Neural progenitor cell (in vitro differentiated cells): ENCODE measurements at regions not wholly inside any gene's neighbourhood (a gene's known extent, or its start where the extent isn't known, plus 50 kb on each side); places are given as distances from the start of the nearest gene placed in this dataset.

Source experiments
- DNase-seq: peaks from one replicate; pipeline ENCODE4 v3.0.0-alpha.2; 2016; ENCODE audit warnings: low spot score
- H2AFZ ChIP-seq: fragments of 200-600 bp; sonication (generic); replicated peaks from 2 replicates; pipeline ENCODE4 v1.6.1; 2016; ENCODE audit warnings: antibody characterized with exemption
- H3F3A ChIP-seq: fragments of 200-600 bp; sonication (generic); 2 replicates; pipeline ENCODE4 v1.6.1; 2016; ENCODE audit warnings: antibody characterized with exemption, low read depth
- H3K27ac ChIP-seq: fragments of 200-600 bp; sonication (generic); 2 replicates; pipeline ENCODE4 v1.5.1; 2016; ENCODE audit warnings: mild to moderate bottlenecking
- H3K27me3 ChIP-seq: fragments of 200-600 bp; sonication (generic); 2 replicates; pipeline ENCODE4 v1.6.1; 2016; ENCODE audit warnings: mild to moderate bottlenecking, moderate library complexity
- H3K36me3 ChIP-seq: fragments of 200-600 bp; sonication (generic); 2 replicates; pipeline ENCODE4 v1.5.1; 2016
- H3K4me1 ChIP-seq: fragments of 200-600 bp; sonication (generic); 2 replicates; pipeline ENCODE4 v1.6.1; 2016; ENCODE audit warnings: mixed run types
- H3K4me2 ChIP-seq: fragments of 200-600 bp; sonication (generic); 2 replicates; pipeline ENCODE4 v1.6.1; 2016
- H3K4me3 ChIP-seq: fragments of 200-600 bp; sonication (generic); 2 replicates; pipeline ENCODE4 v1.5.1; 2016
- H3K79me2 ChIP-seq: fragments of 200-600 bp; sonication (generic); 2 replicates; pipeline ENCODE4 v1.6.1; 2016; ENCODE audit warnings: low read depth
- H3K9ac ChIP-seq: fragments of 200-600 bp; sonication (generic); 2 replicates; pipeline ENCODE4 v1.6.1; 2016
- H3K9me3 ChIP-seq: fragments of 200-600 bp; sonication (generic); 2 replicates; pipeline ENCODE4 v1.5.1; 2016; ENCODE audit warnings: low read depth
- H4K20me1 ChIP-seq: fragments of 200-600 bp; sonication (generic); 2 replicates; pipeline ENCODE4 v1.6.1; 2016; ENCODE audit warnings: low read depth
- H3K27ac Mint-ChIP-seq: 3 replicates; pipeline ENCODE4 v1.8.0; 2021; ENCODE audit warnings: mixed read lengths
- H3K27me3 Mint-ChIP-seq: 2 replicates; pipeline ENCODE4 v1.8.0; 2022; ENCODE audit warnings: low read depth, mild to moderate bottlenecking, inconsistent platforms, moderate library complexity, mixed read lengths; ENCODE audit not compliant: insufficient read depth
- H3K36me3 Mint-ChIP-seq: 3 replicates; pipeline ENCODE4 v1.8.0; 2021; ENCODE audit warnings: mixed read lengths
- H3K4me1 Mint-ChIP-seq: 3 replicates; pipeline ENCODE4 v1.8.0; 2021; ENCODE audit warnings: mixed read lengths
- H3K4me3 Mint-ChIP-seq: 3 replicates; pipeline ENCODE4 v1.8.0; 2021; ENCODE audit warnings: mild to moderate bottlenecking, moderate library complexity, mixed read lengths
- H3K9me3 Mint-ChIP-seq: 3 replicates; pipeline ENCODE4 v1.8.0; 2020; ENCODE audit warnings: mixed read lengths
- EZH2 ChIP-seq: fragments of 200-600 bp; sonication (generic); IDR thresholded peaks from 2 replicates; pipeline ENCODE4 v1.6.1; 2017; ENCODE audit warnings: antibody characterized with exemption, mild to moderate bottlenecking, moderate library complexity
- EZH2phosphoT487 ChIP-seq: fragments of 200-600 bp; sonication (generic); IDR thresholded peaks from 2 replicates; pipeline ENCODE4 v1.6.1; 2017; ENCODE audit warnings: antibody characterized with exemption
- TF ChIP-seq, protein P1 (sequence below): fragments of 200-600 bp; sonication (generic); IDR thresholded peaks from 2 replicates; pipeline ENCODE4 v1.5.1; 2017; ENCODE audit warnings: antibody characterized with exemption, mild to moderate bottlenecking

DNA sequence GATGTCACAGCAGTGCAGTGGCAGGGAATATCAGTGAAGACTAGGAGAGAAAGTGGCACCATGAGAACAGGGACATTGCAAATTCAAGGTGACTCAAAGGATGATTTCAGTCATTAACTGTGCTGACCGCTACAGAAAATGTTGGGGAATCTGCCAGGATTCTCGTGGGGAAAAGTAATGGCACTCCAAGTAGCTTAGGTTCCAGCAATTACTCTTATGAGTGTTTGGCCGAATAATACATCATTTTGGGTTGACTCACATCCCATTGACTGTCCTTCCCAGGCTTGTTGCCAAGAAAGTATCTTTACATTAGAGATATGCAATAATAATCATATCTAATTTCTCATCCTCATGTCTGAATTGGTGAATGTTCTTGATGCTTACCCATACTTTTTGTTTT, 1411.1 kb upstream of the PCDH7 start:
- H3K27ac ChIP-seq, result no peak overlapping the region
- H3K4me1 ChIP-seq, result no peaks in the 10 kb centered on the region
- no peak overlapping the region for H3K9ac ChIP-seq
- H3F3A ChIP-seq, result no peaks in the 10 kb centered on the region
- H3K36me3 Mint-ChIP-seq, result no peaks in the 10 kb centered on the region
- no peak overlapping the region for H3K4me2 ChIP-seq
- no peak overlapping the region for H3K27ac Mint-ChIP-seq
- no peaks in the 10 kb centered on the region for H3K27me3 Mint-ChIP-seq
- no peaks in the 10 kb centered on the region for H3K79me2 ChIP-seq
- no peak overlapping the region for H3K4me3 ChIP-seq
- TF ChIP-seq EZH2 (no peak), EZH2phosphoT487 (no peak)
- TF ChIP-seq, protein P1, sequence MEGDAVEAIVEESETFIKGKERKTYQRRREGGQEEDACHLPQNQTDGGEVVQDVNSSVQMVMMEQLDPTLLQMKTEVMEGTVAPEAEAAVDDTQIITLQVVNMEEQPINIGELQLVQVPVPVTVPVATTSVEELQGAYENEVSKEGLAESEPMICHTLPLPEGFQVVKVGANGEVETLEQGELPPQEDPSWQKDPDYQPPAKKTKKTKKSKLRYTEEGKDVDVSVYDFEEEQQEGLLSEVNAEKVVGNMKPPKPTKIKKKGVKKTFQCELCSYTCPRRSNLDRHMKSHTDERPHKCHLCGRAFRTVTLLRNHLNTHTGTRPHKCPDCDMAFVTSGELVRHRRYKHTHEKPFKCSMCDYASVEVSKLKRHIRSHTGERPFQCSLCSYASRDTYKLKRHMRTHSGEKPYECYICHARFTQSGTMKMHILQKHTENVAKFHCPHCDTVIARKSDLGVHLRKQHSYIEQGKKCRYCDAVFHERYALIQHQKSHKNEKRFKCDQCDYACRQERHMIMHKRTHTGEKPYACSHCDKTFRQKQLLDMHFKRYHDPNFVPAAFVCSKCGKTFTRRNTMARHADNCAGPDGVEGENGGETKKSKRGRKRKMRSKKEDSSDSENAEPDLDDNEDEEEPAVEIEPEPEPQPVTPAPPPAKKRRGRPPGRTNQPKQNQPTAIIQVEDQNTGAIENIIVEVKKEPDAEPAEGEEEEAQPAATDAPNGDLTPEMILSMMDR, result no peak
- no peak overlapping the region for H3K4me3 Mint-ChIP-seq
- no peaks in the 10 kb centered on the region for H3K36me3 ChIP-seq
- no peak for DNase-seq
- H3K27me3 ChIP-seq, result no peaks in the 10 kb centered on the region
- no peaks in the 10 kb centered on the region for H3K4me1 Mint-ChIP-seq
- H3K9me3 Mint-ChIP-seq, result no peaks in the 10 kb centered on the region
- no peaks in the 10 kb centered on the region for H3K9me3 ChIP-seq
- no peak overlapping the region for H2AFZ ChIP-seq
- no peaks in the 10 kb centered on the region for H4K20me1 ChIP-seq

DNA sequence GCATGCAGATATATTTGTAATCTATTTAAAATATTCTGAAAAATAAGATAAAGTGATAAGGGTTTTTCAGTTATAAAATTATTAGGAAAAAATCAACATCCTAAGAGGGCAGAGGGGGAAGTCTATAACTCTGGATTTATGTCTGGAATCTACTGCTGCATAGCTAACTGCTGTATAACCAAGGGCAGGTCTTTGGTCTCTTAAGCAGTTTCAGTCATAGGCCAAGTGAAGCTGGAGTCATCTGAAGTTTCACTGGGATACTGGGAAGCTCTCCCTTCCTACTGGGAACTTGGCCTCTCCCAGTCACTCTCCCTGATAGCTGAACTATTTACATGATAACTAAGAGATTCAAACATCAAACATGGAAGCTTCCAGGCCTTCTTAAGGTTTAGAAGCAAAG, 1409.9 kb upstream of the PCDH7 start:
- no peak for DNase-seq
- H3K9me3 ChIP-seq, result no peaks in the 10 kb centered on the region
- H3K36me3 ChIP-seq, result no peaks in the 10 kb centered on the region
- Mint-ChIP-seq H3K27me3 (no peaks in the 10 kb centered on the region), H3K36me3 (no peaks in the 10 kb centered on the region), H3K4me1 (no peaks in the 10 kb centered on the region), H3K27ac (no peak overlapping the region), H3K9me3 (no peaks in the 10 kb centered on the region), H3K4me3 (no peak overlapping the region)
- no peaks in the 10 kb centered on the region for H3K79me2 ChIP-seq
- H3K27ac ChIP-seq, result no peak overlapping the region
- H3K27me3 ChIP-seq, result no peaks in the 10 kb centered on the region
- H3F3A ChIP-seq, result no peaks in the 10 kb centered on the region
- H3K4me2 ChIP-seq, result no peak overlapping the region
- TF ChIP-seq EZH2phosphoT487 (no peak), EZH2 (no peak)
- TF ChIP-seq, protein P1, result no peak
- H3K9ac ChIP-seq, result no peak overlapping the region
- no peaks in the 10 kb centered on the region for H3K4me1 ChIP-seq
- peak overlapping the region; percentile 58 for H2AFZ ChIP-seq
- H3K4me3 ChIP-seq, result no peak overlapping the region
- no peaks in the 10 kb centered on the region for H4K20me1 ChIP-seq

DNA sequence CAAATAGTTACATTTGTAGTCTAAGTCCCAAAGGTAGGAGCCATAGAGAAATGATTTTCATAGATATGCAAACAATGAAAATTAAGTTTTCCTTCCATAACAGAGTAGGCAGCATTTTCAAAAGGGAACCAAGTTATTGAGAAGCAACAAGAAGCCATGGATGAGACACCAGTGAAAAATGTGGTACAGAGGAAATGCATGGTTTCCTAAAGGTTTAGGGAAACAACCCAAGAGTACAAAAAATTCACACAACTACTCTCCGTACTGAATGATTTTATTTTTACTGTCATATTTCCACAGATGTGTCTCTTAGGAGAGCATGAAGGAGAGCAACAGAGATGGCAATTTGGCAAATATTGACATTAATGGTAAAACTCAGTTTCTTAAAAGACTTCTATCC, 1408.9 kb upstream of the PCDH7 start:
- Mint-ChIP-seq H3K36me3 (no peaks in the 10 kb centered on the region), H3K27ac (no peak overlapping the region), H3K9me3 (no peaks in the 10 kb centered on the region), H3K27me3 (no peaks in the 10 kb centered on the region), H3K4me3 (no peak overlapping the region), H3K4me1 (no peaks in the 10 kb centered on the region)
- Histone ChIP-seq H4K20me1 (no peaks in the 10 kb centered on the region), H3K9ac (no peak overlapping the region), H3K36me3 (no peaks in the 10 kb centered on the region), H3K4me1 (no peaks in the 10 kb centered on the region), H3K27me3 (no peaks in the 10 kb centered on the region), H3K79me2 (no peaks in the 10 kb centered on the region), H3K4me2 (no peak overlapping the region), H3F3A (no peaks in the 10 kb centered on the region), H3K27ac (no peak overlapping the region), H3K4me3 (no peak overlapping the region), H3K9me3 (no peaks in the 10 kb centered on the region), H2AFZ (no peak overlapping the region)
- TF ChIP-seq EZH2, result no peak
- TF ChIP-seq, protein P1, result no peak
- no peak for TF ChIP-seq EZH2phosphoT487
- no peak for DNase-seq
